ENCODE measurements at regions not wholly inside any gene's neighbourhood (a gene's known extent, or its start where the extent isn't known, plus 50 kb on each side); places are given as distances from the start of the nearest gene placed in this dataset.

DNA sequence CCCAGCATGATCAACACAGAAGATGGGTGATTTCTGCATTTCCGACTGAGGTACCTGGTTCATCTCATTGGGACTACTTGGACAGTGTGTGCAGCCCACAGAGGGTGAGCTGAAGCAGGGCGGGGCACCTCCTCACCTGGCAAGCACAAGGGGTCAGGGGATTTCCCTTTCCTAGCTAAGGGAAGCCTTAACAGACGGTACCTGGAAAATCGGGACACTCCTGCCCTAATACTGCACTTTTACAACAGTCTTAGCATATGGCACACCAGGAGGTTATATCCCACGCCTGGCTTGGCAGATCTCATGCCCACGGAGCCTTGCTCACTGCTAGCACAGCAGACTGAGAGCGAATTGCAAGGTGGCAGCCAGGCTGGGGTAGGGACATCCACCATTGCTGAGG, 92.9 kb upstream of the GRID2 start:
- H3K27ac ChIP-seq (ENCODE audit: low read depth, low read length) = no peak overlapping the region
- TF ChIP-seq CTCF (IDR thresholded peaks at IDR 0.05; ENCODE audit: low read depth, low read length) = no peak
- H3K4me3 ChIP-seq (ENCODE audit: low read depth, low read length) = no peak overlapping the region
- ChIA-PET CTCF (no interaction called here), POLR2A (no interaction called here)
- no peak for DNase-seq (ENCODE audit: low read depth, low spot score)
- H3K9me3 ChIP-seq (ENCODE audit: control insufficient read depth, insufficient read depth, low read length) = no peaks in the 10 kb centered on the region
- H3K27me3 ChIP-seq (ENCODE audit: control insufficient read depth, insufficient read depth, low read length) = no peaks in the 10 kb centered on the region

- TF ChIP-seq CTCF (IDR thresholded peaks at IDR 0.05; ENCODE audit: low read depth, low read length) = no peak
- H3K27ac ChIP-seq (ENCODE audit: low read depth, low read length) = no peak overlapping the region
- no peaks in the 10 kb centered on the region for H3K27me3 ChIP-seq (ENCODE audit: control insufficient read depth, insufficient read depth, low read length)
- ChIA-PET CTCF (no interaction called here), POLR2A (no interaction called here)
- H3K4me3 ChIP-seq (ENCODE audit: low read depth, low read length) = no peak overlapping the region
- H3K9me3 ChIP-seq (ENCODE audit: control insufficient read depth, insufficient read depth, low read length) = peaks cover 3% of the 10 kb centered on the region; the same call in 1 of the 2 replicates
- DNase-seq (ENCODE audit: low read depth, low spot score) = no peak
These were observed 88.3 kb upstream of the GRID2 start for GRCh38 chr4:92215476-92215875.

- no peak overlapping the region for H3K4me3 ChIP-seq (ENCODE audit: low read depth, low read length)
- H3K27ac ChIP-seq (ENCODE audit: low read depth, low read length) = no peak overlapping the region
- no peaks in the 10 kb centered on the region for H3K27me3 ChIP-seq (ENCODE audit: control insufficient read depth, insufficient read depth, low read length)
- no peak for TF ChIP-seq CTCF (IDR thresholded peaks at IDR 0.05; ENCODE audit: low read depth, low read length)
- DNase-seq (ENCODE audit: low read depth, low spot score) = no peak
- ChIA-PET POLR2A (no interaction called here), CTCF (no interaction called here)
- no peaks in the 10 kb centered on the region for H3K9me3 ChIP-seq (ENCODE audit: control insufficient read depth, insufficient read depth, low read length)
These were observed 72.3 kb upstream of the GRID2 start for GRCh38 chr4:92231511-92231910.

GRCh38 chr4:92232566-92232965, 71.2 kb upstream of the GRID2 start:
- no peak overlapping the region for H3K27ac ChIP-seq (ENCODE audit: low read depth, low read length)
- ChIA-PET POLR2A (no interaction called here), CTCF (no interaction called here)
- DNase-seq (ENCODE audit: low read depth, low spot score) = no peak
- no peaks in the 10 kb centered on the region for H3K9me3 ChIP-seq (ENCODE audit: control insufficient read depth, insufficient read depth, low read length)
- TF ChIP-seq CTCF (IDR thresholded peaks at IDR 0.05; ENCODE audit: low read depth, low read length) = no peak
- H3K4me3 ChIP-seq (ENCODE audit: low read depth, low read length) = no peak overlapping the region
- H3K27me3 ChIP-seq (ENCODE audit: control insufficient read depth, insufficient read depth, low read length) = no peaks in the 10 kb centered on the region

DNA sequence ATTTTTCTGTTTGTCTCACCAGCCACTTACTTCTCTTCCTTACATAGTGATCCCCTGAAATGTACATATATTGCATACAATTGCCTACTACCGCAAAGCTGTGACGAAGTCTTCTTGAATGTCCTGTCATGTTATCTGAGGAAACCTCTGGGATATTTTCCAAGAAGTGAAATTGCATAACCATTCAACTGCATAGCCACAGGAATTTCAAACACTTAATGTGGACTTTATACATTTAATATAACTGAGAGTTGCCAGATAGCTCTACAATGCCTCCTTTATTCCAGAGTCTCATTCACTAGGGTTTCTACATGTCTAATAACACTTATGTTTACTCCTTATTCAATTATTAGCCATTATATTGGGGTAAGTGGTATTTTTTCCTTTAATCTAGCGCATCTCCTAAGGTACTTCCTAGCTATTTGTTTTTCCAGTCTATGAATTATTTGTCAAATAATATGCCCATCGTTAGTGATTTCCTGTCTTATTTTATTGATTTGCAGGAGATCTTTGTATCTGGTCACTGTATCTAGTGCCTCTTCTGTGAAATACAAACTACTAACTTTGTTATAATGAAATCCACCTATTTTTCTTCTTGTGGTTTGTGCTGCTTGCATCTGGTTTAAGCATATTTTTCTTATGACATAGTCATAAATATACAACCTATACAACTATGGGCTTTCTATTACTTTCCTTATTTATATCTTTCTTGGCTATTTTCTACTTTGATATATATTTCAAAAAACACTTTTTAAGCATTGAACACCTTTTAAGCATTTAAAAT, 69.2 kb upstream of the GRID2 start:
- H3K27ac ChIP-seq (ENCODE audit: low read depth, low read length) = peak overlapping the region; percentile 13
- H3K4me3 ChIP-seq (ENCODE audit: low read depth, low read length) = no peak overlapping the region
- POLR2A ChIA-PET = no interaction called here
- CTCF ChIA-PET = interaction anchor here (0.6 kb wide), 1 partner anchor 44 kb away, joined by 3 read pairs; no protein-coding TSS in a partner anchor
- peak; percentile 97 for DNase-seq (ENCODE audit: low read depth, low spot score)
- H3K9me3 ChIP-seq (ENCODE audit: control insufficient read depth, insufficient read depth, low read length) = no peaks in the 10 kb centered on the region
- TF ChIP-seq CTCF (IDR thresholded peaks at IDR 0.05; ENCODE audit: low read depth, low read length) = no peak
- no peaks in the 10 kb centered on the region for H3K27me3 ChIP-seq (ENCODE audit: control insufficient read depth, insufficient read depth, low read length)

Data from AG04450 (cell line).